NB4 (cell line): ENCODE measurements at regions not wholly inside any gene's neighbourhood (a gene's known extent, or its start where the extent isn't known, plus 50 kb on each side); places are given as distances from the start of the nearest gene placed in this dataset.

Source experiments
- CTCF ChIP-seq: IDR thresholded peaks from one replicate; pipeline ENCODE4 v1.5.1; 2012; ENCODE audit warnings: low read depth, low read length
- MYC ChIP-seq: IDR thresholded peaks from 2 replicates; pipeline ENCODE4 v1.6.1; 2011; ENCODE audit warnings: low read depth, low read length
- POLR2A ChIP-seq: IDR thresholded peaks from 2 replicates; pipeline ENCODE4 v1.6.1; 2011; ENCODE audit warnings: mild to moderate bottlenecking; ENCODE audit not compliant: insufficient read length; ENCODE audit errors: extremely low read depth
- TF ChIP-seq, protein P1 (sequence below): IDR thresholded peaks from 2 replicates; pipeline ENCODE4 v1.6.1; 2011; ENCODE audit warnings: low read depth, low read length

- TF ChIP-seq CTCF (no peak), POLR2A (no peak), MYC (no peak)
- TF ChIP-seq, protein P1, sequence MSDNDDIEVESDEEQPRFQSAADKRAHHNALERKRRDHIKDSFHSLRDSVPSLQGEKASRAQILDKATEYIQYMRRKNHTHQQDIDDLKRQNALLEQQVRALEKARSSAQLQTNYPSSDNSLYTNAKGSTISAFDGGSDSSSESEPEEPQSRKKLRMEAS, result no peak
These were observed 123.6 kb upstream of the MPHOSPH6 start for GRCh38 chr16:82293671-82294070.
